A549 (cell line): ENCODE measurements at regions not wholly inside any gene's neighbourhood (a gene's known extent, or its start where the extent isn't known, plus 50 kb on each side); places are given as distances from the start of the nearest gene placed in this dataset.

Source experiments
- ATAC-seq, 2 experiments: fragments of 200-7000 bp in 1 of 2; fragments of >200 bp in 1 of 2; cut with Nextera tagmentation in 1 of 2; cut with Tn5 transposase in 1 of 2; 3 replicates each; pipeline versions ENCODE4 v1.8.0 to v1.9.1; 2018 to 2020; ENCODE audit warnings: mild to moderate bottlenecking in 1 of 2, moderate library complexity in 1 of 2
- CTCF ChIA-PET: fragments of 300-600 bp; sonication (Branson Sonifier 250); formaldehyde crosslinking; extraction: SDS; loops from one replicate; lab custom pipeline; 2021; ENCODE audit warnings: antibody characterized with exemption, inconsistent platforms; lab: Yijun Ruan, JAX
- POLR2A ChIA-PET: fragments of 350-600 bp; formaldehyde crosslinking; extraction: SDS; loops from one replicate; lab custom pipeline; 2021; ENCODE audit warnings: antibody characterized with exemption, inconsistent platforms; lab: Yijun Ruan, JAX
- DNase-seq, 2 experiments: peaks; one replicate each; pipeline versions ENCODE4 v3.0.0 to v3.0.0-alpha.2; 2011 to 2016; ENCODE audit warnings: low read depth in 1 of 2, low spot score in 1 of 2
- FAIRE-seq: peaks from 2 replicates; lab custom pipeline; 2011; peaks lifted over from hg19 to GRCh38; lab: Jason Lieb, UNC
- H3K27ac ChIP-seq, 2 experiments: fragments of >200 bp; sonication (Bioruptor Twin); formaldehyde crosslinking; 3 replicates each; pipeline ENCODE4 v1.5.1; 2016 to 2017
- H3K4me1 ChIP-seq: fragments of >200 bp; sonication (Bioruptor Twin); formaldehyde crosslinking; 3 replicates; pipeline ENCODE4 v1.6.1; 2016
- H3K4me2 ChIP-seq: fragments of >200 bp; sonication (Bioruptor Twin); formaldehyde crosslinking; 3 replicates; pipeline ENCODE4 v1.6.1; 2016
- H3K4me3 ChIP-seq: fragments of >200 bp; sonication (Bioruptor Twin); formaldehyde crosslinking; 3 replicates; pipeline ENCODE4 v1.5.1; 2016
- H3K9me3 ChIP-seq: fragments of >200 bp; sonication (Bioruptor Twin); formaldehyde crosslinking; 3 replicates; pipeline ENCODE4 v1.6.1; 2016
- CEBPB ChIP-seq, 2 experiments: fragments of >200 bp in 1 of 2; sonication (Bioruptor Twin) in 1 of 2; formaldehyde crosslinking in 1 of 2; IDR thresholded peaks; 2 replicates each; pipeline ENCODE4 v1.6.1; 2012 to 2016
- CHD2 ChIP-seq: fragments of 150-350 bp; IDR thresholded peaks from 2 replicates; pipeline ENCODE4 v1.6.1; 2014; ENCODE audit warnings: low read length; ENCODE audit not compliant: partially characterized antibody
- EHF ChIP-seq: fragments of 250-450 bp; sonication (Bioruptor Pico); IDR thresholded peaks from 2 replicates; pipeline ENCODE4 v1.5.0; 2020; ENCODE audit warnings: mild to moderate bottlenecking
- ESRRA ChIP-seq: fragments of 150-350 bp; IDR thresholded peaks from 2 replicates; pipeline ENCODE4 v1.6.1; 2014; ENCODE audit warnings: mild to moderate bottlenecking, low read length, borderline replicate concordance
- FOSB ChIP-seq: fragments of 250-450 bp; sonication (Bioruptor Pico); IDR thresholded peaks from 2 replicates; pipeline ENCODE4 v1.5.0; 2020; ENCODE audit warnings: mild to moderate bottlenecking, moderate library complexity
- FOXS1 ChIP-seq: fragments of 250-450 bp; sonication (Bioruptor Pico); IDR thresholded peaks from 2 replicates; pipeline ENCODE4 v1.5.0; 2020; ENCODE audit warnings: mild to moderate bottlenecking, moderate library complexity
- GATA3 ChIP-seq: IDR thresholded peaks from 2 replicates; pipeline ENCODE4 v1.6.1; 2012; ENCODE audit warnings: borderline replicate concordance
- HDAC2 ChIP-seq: fragments of 200-600 bp; sonication (generic); IDR thresholded peaks from 2 replicates; pipeline ENCODE4 v1.6.1; 2016
- HEYL ChIP-seq: fragments of 250-450 bp; sonication (Bioruptor Pico); IDR thresholded peaks from 2 replicates; pipeline ENCODE4 v1.8.0; 2021; ENCODE audit warnings: mild to moderate bottlenecking, moderate library complexity
- HOXB13 ChIP-seq: fragments of 250-450 bp; sonication (Bioruptor Pico); IDR thresholded peaks from 2 replicates; pipeline ENCODE4 v1.5.0; 2020; ENCODE audit warnings: low read depth, mild to moderate bottlenecking, moderate library complexity
- HOXB5 ChIP-seq: fragments of 250-450 bp; sonication (Bioruptor Pico); IDR thresholded peaks from 2 replicates; pipeline ENCODE4 v1.5.0; 2020; ENCODE audit warnings: mild to moderate bottlenecking, moderate library complexity
- JUN ChIP-seq, 2 experiments: fragments of >200 bp; sonication (Bioruptor Twin); formaldehyde crosslinking; IDR thresholded peaks; 2 replicates in 1 of 2; 3 replicates in 1 of 2; pipeline ENCODE4 v1.6.1; 2016 to 2017
- JUNB ChIP-seq: fragments of >200 bp; sonication (Bioruptor Twin); formaldehyde crosslinking; IDR thresholded peaks from 2 replicates; pipeline ENCODE4 v1.6.1; 2016
- KDM5A ChIP-seq: fragments of 200-600 bp; sonication (generic); IDR thresholded peaks from 2 replicates; pipeline ENCODE4 v1.6.1; 2016; ENCODE audit warnings: antibody characterized with exemption, mild to moderate bottlenecking
- MAFK ChIP-seq: fragments of 450-650 bp; IDR thresholded peaks from 2 replicates; pipeline ENCODE4 v1.6.1; 2014; ENCODE audit not compliant: partially characterized antibody
- PHF8 ChIP-seq: fragments of 200-600 bp; sonication (generic); IDR thresholded peaks from 2 replicates; pipeline ENCODE4 v1.6.1; 2016; ENCODE audit warnings: low read depth, mild to moderate bottlenecking, antibody characterized with exemption, moderate library complexity, borderline replicate concordance
- POLR2A ChIP-seq: IDR thresholded peaks from 2 replicates; pipeline ENCODE4 v1.6.1; 2012; ENCODE audit warnings: mild to moderate bottlenecking, low read length
- POLR2AphosphoS2 ChIP-seq: conservative IDR thresholded peaks from 2 replicates; pipeline ENCODE4 v1.6.1; 2012; ENCODE audit warnings: low read length, improper control_type of control experiment, inconsistent platforms
- SMC3 ChIP-seq: fragments of >200 bp; sonication (Bioruptor Twin); formaldehyde crosslinking; IDR thresholded peaks from 3 replicates; pipeline ENCODE4 v1.6.1; 2018; ENCODE audit warnings: inconsistent platforms
- SREBF2 ChIP-seq: fragments of 450-650 bp; IDR thresholded peaks from 2 replicates; pipeline ENCODE4 v1.6.1; 2014; ENCODE audit warnings: mild to moderate bottlenecking, moderate library complexity
- ZNF302 ChIP-seq: fragments of 250-450 bp; sonication (Bioruptor Pico); IDR thresholded peaks from 2 replicates; pipeline ENCODE4 v1.9.0; 2021; ENCODE audit warnings: inconsistent platforms, mild to moderate bottlenecking, moderate library complexity
- ZSCAN20 ChIP-seq: fragments of 250-450 bp; sonication (Bioruptor Pico); IDR thresholded peaks from 2 replicates; pipeline ENCODE4 v1.8.0; 2022; ENCODE audit warnings: mild to moderate bottlenecking, moderate library complexity
- WGBS: methylation state at CpG from one replicate; pipeline ENCODE4 v1.1.6; 2017; ENCODE audit errors: missing lambda C conversion rate; 5-methylcytosine and 5-hydroxymethylcytosine counted together
- TF ChIP-seq, protein P1 (sequence below): fragments of 450-650 bp; IDR thresholded peaks from 2 replicates; pipeline ENCODE4 v1.6.1; 2014; ENCODE audit warnings: antibody characterized with exemption
- TF ChIP-seq, protein P2 (sequence below): fragments of >200 bp; sonication (Bioruptor Twin); formaldehyde crosslinking; IDR thresholded peaks from 3 replicates; pipeline ENCODE4 v1.6.1; 2016
- TF ChIP-seq, protein P3 (sequence below): fragments of >200 bp; sonication (Bioruptor Twin); formaldehyde crosslinking; IDR thresholded peaks from 3 replicates; pipeline ENCODE4 v1.5.1; 2016
- TF ChIP-seq, protein P4 (sequence below): IDR thresholded peaks from 2 replicates; pipeline ENCODE4 v1.6.1; 2012
- TF ChIP-seq, protein P5 (sequence below): fragments of 200-600 bp; sonication (generic); IDR thresholded peaks from 2 replicates; pipeline ENCODE4 v1.6.1; 2016; ENCODE audit warnings: antibody characterized with exemption, mild to moderate bottlenecking, moderate library complexity
- TF ChIP-seq, protein P6 (sequence below): fragments of 250-450 bp; sonication (Bioruptor Pico); IDR thresholded peaks from 2 replicates; pipeline ENCODE4 v1.5.0; 2021; ENCODE audit warnings: mild to moderate bottlenecking, moderate library complexity, borderline replicate concordance

DNA sequence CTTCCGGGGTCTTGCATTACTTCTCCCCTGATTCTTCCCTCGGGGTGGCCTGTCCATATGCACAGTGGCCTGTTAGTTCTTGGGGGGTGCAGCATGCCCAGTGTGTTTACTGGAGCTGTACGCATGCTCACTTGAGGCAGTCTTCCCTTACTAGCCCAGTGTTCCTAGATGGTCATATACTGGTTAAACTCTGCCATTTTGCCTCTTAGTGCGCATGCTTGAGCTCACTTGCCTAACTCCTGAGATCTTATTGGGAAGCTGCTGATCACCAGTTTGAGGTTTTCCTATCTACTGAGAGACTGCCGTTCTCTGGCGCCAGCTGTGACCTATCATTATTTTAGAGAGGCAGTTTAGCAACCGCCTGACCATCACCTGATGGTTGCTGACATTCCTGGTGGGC lies 571.2 kb downstream of the ADCYAP1 start:
- FAIRE-seq = no peak
- ATAC-seq = no peak
- Histone ChIP-seq H3K9me3 (no peaks in the 10 kb centered on the region), H3K4me2 (no peak overlapping the region), H3K4me3 (no peak overlapping the region), H3K27ac (no peak overlapping the region), H3K4me1 (no peaks in the 10 kb centered on the region)
- no peak for DNase-seq
- ChIA-PET CTCF (no interaction called here), POLR2A (no interaction called here)
- no peak for TF ChIP-seq CEBPB (IDR thresholded peaks at IDR 0.05)
- no peak for TF ChIP-seq CHD2
- TF ChIP-seq HEYL (CRISPR knock-in tag) = no peak
- TF ChIP-seq, protein P1, sequence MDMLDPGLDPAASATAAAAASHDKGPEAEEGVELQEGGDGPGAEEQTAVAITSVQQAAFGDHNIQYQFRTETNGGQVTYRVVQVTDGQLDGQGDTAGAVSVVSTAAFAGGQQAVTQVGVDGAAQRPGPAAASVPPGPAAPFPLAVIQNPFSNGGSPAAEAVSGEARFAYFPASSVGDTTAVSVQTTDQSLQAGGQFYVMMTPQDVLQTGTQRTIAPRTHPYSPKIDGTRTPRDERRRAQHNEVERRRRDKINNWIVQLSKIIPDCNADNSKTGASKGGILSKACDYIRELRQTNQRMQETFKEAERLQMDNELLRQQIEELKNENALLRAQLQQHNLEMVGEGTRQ = no peak
- TF ChIP-seq POLR2A = no peak
- no peak for TF ChIP-seq JUNB
- TF ChIP-seq GATA3 = no peak
- TF ChIP-seq, protein P2, sequence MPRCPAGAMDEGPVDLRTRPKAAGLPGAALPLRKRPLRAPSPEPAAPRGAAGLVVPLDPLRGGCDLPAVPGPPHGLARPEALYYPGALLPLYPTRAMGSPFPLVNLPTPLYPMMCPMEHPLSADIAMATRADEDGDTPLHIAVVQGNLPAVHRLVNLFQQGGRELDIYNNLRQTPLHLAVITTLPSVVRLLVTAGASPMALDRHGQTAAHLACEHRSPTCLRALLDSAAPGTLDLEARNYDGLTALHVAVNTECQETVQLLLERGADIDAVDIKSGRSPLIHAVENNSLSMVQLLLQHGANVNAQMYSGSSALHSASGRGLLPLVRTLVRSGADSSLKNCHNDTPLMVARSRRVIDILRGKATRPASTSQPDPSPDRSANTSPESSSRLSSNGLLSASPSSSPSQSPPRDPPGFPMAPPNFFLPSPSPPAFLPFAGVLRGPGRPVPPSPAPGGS = no peak
- no peak for TF ChIP-seq ZNF302 (CRISPR knock-in tag)
- TF ChIP-seq PHF8 = no peak
- no peak for TF ChIP-seq FOXS1 (CRISPR knock-in tag)
- TF ChIP-seq SMC3 = no peak
- TF ChIP-seq, protein P3, sequence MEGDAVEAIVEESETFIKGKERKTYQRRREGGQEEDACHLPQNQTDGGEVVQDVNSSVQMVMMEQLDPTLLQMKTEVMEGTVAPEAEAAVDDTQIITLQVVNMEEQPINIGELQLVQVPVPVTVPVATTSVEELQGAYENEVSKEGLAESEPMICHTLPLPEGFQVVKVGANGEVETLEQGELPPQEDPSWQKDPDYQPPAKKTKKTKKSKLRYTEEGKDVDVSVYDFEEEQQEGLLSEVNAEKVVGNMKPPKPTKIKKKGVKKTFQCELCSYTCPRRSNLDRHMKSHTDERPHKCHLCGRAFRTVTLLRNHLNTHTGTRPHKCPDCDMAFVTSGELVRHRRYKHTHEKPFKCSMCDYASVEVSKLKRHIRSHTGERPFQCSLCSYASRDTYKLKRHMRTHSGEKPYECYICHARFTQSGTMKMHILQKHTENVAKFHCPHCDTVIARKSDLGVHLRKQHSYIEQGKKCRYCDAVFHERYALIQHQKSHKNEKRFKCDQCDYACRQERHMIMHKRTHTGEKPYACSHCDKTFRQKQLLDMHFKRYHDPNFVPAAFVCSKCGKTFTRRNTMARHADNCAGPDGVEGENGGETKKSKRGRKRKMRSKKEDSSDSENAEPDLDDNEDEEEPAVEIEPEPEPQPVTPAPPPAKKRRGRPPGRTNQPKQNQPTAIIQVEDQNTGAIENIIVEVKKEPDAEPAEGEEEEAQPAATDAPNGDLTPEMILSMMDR = no peak
- no peak for TF ChIP-seq KDM5A
- TF ChIP-seq, protein P4, sequence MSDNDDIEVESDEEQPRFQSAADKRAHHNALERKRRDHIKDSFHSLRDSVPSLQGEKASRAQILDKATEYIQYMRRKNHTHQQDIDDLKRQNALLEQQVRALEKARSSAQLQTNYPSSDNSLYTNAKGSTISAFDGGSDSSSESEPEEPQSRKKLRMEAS = no peak
- 32% methylated on average over 6 of the region's 7 CpGs for WGBS

DNA sequence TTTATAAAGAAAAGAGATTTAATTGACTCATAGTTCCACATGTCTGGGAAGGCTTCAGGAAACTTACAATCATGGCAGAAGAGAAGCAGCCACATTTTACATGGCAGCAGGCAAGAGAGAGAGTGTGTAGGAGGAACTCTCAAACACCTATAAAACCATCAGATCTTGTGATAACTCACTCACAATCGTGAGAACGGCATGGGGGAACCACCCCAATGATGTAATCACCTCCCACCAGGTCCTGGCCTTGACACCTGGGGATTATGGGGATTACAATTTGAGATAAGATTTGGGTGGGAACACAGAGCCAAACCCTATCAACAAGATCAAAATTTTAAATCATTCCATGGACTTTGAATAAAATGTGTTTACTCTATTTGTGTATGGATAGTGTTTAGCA lies 575.6 kb downstream of the ADCYAP1 start:
- 5% methylated on average over 2 of the region's 2 CpGs for WGBS
- ATAC-seq = no peak
- POLR2A ChIA-PET = no interaction called here
- TF ChIP-seq HDAC2 = no peak
- TF ChIP-seq, protein P5, sequence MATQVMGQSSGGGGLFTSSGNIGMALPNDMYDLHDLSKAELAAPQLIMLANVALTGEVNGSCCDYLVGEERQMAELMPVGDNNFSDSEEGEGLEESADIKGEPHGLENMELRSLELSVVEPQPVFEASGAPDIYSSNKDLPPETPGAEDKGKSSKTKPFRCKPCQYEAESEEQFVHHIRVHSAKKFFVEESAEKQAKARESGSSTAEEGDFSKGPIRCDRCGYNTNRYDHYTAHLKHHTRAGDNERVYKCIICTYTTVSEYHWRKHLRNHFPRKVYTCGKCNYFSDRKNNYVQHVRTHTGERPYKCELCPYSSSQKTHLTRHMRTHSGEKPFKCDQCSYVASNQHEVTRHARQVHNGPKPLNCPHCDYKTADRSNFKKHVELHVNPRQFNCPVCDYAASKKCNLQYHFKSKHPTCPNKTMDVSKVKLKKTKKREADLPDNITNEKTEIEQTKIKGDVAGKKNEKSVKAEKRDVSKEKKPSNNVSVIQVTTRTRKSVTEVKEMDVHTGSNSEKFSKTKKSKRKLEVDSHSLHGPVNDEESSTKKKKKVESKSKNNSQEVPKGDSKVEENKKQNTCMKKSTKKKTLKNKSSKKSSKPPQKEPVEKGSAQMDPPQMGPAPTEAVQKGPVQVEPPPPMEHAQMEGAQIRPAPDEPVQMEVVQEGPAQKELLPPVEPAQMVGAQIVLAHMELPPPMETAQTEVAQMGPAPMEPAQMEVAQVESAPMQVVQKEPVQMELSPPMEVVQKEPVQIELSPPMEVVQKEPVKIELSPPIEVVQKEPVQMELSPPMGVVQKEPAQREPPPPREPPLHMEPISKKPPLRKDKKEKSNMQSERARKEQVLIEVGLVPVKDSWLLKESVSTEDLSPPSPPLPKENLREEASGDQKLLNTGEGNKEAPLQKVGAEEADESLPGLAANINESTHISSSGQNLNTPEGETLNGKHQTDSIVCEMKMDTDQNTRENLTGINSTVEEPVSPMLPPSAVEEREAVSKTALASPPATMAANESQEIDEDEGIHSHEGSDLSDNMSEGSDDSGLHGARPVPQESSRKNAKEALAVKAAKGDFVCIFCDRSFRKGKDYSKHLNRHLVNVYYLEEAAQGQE = no peak
- no peak for TF ChIP-seq POLR2AphosphoS2
- no peak for TF ChIP-seq SREBF2
- TF ChIP-seq ZSCAN20 (CRISPR knock-in tag) = no peak
- no peak for TF ChIP-seq ESRRA
- TF ChIP-seq GATA3 = no peak
- TF ChIP-seq EHF (CRISPR knock-in tag) = no peak
- no peak for TF ChIP-seq HOXB13 (CRISPR knock-in tag)
- TF ChIP-seq SMC3 = no peak
- TF ChIP-seq HOXB5 = no peak
- no peak for TF ChIP-seq MAFK
- TF ChIP-seq, protein P4 = no peak
- TF ChIP-seq, protein P6, sequence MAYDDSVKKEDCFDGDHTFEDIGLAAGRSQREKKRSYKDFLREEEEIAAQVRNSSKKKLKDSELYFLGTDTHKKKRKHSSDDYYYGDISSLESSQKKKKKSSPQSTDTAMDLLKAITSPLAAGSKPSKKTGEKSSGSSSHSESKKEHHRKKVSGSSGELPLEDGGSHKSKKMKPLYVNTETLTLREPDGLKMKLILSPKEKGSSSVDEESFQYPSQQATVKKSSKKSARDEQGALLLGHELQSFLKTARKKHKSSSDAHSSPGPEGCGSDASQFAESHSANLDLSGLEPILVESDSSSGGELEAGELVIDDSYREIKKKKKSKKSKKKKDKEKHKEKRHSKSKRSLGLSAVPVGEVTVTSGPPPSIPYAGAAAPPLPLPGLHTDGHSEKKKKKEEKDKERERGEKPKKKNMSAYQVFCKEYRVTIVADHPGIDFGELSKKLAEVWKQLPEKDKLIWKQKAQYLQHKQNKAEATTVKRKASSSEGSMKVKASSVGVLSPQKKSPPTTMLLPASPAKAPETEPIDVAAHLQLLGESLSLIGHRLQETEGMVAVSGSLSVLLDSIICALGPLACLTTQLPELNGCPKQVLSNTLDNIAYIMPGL (CRISPR knock-in tag) = no peak
- TF ChIP-seq FOSB (CRISPR knock-in tag) = no peak
- no peak for TF ChIP-seq JUN (IDR thresholded peaks at IDR 0.05)
- no peak for FAIRE-seq
- H3K4me3 ChIP-seq = no peak overlapping the region
- no peak overlapping the region for H3K27ac ChIP-seq
- no peaks in the 10 kb centered on the region for H3K9me3 ChIP-seq
- CTCF ChIA-PET = no interaction called here
- no peak for DNase-seq
- H3K4me1 ChIP-seq = no peaks in the 10 kb centered on the region
- no peak overlapping the region for H3K4me2 ChIP-seq
